ENCODE measurements at regions not wholly inside any gene's neighbourhood (a gene's known extent, or its start where the extent isn't known, plus 50 kb on each side); places are given as distances from the start of the nearest gene placed in this dataset.
"Not testable (repeated sequence)": the region's sequence is repeated elsewhere in the genome, so short reads cannot be mapped to it uniquely, and the experiment has no call there.

GRCh38 chr2:173545364-173545763 lies 190.7 kb downstream of the CDCA7 start:
- no peak for DNase-seq (ENCODE audit: low read depth)

- DNase-seq (ENCODE audit: low read depth) = no peak
Measured at GRCh38 chr2:173547499-173547898, 192.8 kb downstream of the CDCA7 start.

DNA sequence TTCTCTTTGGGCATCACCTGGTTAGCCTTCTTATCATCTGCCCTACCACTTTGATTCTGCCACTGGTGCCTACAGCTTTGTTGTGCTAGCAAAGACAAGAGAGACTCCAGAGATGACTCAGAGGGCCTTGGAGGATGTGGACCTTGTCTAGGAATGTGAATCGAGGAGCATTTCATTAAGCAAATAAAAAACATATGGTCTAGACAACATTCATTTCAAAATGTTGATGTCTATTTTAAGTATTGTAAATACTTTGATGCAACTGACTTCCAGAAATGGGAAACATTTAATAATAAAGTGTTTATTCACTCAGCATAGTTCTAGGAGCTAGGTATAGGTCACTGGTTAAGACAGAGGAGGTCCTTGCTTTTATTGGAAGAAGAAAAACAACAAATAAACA lies 195.5 kb downstream of the CDCA7 start:
- no peak for DNase-seq (ENCODE audit: low read depth)

- no peak for DNase-seq (ENCODE audit: low read depth)
Measured at GRCh38 chr2:173552531-173552930, 197.9 kb downstream of the CDCA7 start.

DNA sequence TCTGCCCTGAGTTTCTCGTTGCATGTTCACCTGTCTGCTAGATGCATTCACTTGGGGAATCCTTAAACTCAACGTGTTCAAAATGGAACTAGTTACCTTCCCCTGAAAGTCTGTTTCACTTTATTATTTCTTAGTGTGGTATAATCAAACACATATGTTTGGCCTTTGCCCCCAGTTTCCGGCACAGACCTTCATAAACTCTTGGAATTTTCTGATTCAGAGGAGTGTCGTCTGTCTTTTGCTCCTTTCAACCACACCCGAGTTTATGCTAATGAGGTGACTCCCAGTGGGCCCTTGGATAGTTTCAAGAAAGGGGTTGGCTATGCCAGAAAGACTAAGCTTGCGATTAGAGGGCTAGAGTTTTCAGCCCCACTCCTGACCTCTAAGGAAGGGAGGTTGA lies 198.9 kb downstream of the CDCA7 start:
- DNase-seq (ENCODE audit: low read depth) = no peak

GRCh38 chr2:173555833-173556232 lies 201.2 kb downstream of the CDCA7 start:
- DNase-seq (ENCODE audit: low read depth) = no peak

- DNase-seq (ENCODE audit: low read depth) = no peak
Measured at GRCh38 chr2:173556816-173557215, 202.1 kb downstream of the CDCA7 start.

DNA sequence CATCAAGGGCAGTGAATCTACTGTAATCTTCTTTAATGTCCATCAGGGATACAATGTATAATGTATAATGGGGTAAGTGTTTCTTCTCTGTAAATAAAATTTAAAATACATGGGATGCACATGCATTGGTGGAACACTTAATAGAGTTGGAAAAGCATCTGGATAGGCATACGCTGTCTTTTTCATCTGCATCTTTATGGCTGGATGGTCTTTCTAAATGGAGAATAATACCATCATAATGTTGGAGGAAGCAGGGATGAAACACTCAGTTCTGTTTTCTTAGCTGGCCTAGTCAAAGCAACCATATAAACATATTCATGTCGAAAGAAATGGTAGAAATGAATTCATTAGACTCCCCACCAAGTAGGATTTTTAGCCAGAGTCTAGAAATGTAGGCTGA lies 202.8 kb downstream of the CDCA7 start:
- DNase-seq (ENCODE audit: low read depth) = no peak

DNA sequence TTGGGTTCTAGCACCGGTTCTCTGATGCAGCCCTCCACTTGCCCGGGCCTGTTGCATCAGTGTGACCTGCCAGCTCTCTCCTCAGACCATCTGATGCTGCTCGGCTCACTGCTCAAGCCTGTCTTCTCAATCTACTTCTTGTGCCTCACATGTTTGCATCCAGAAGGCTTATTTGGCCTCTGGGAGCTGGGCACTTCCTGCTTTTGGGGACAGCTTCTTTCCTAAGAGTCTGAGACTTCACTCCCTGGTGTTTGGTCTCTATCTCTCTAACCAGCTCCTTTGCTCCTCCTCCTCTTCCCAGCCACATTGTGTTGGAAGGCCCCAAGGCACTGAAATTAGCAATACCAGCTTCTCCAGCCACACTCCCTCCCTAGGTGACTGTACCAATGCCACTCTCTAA lies 212.8 kb downstream of the CDCA7 start:
- DNase-seq (ENCODE audit: low read depth) = no peak

DNA sequence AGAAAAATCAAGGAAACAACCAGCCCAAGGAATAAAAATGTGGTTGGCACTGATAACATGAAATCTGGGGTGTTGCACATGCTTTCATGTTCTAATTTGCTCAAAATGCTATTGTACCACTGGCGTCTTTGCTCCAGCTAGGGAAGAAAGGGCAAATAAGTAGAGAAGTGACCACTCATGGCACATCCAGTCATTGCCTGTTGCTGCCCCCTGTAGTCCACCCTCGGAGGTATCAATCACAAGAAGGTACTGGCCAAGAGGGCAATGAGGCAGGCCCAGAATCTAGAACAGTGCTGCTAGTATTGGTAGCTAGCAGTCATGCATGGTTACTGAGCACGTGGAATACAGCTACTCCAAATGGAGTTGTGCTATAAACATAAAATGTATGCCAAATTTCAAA lies 213.4 kb downstream of the CDCA7 start:
- DNase-seq (ENCODE audit: low read depth) = no peak

GRCh38 chr2:173571021-173571821 lies 216.5 kb downstream of the CDCA7 start:
- DNase-seq (ENCODE audit: low read depth) = no peak

- DNase-seq (ENCODE audit: low read depth) = no peak
Measured at GRCh38 chr2:173571887-173572680, 217.4 kb downstream of the CDCA7 start.

GRCh38 chr2:173572848-173573247 lies 218.2 kb downstream of the CDCA7 start:
- no peak for DNase-seq (ENCODE audit: low read depth)

DNA sequence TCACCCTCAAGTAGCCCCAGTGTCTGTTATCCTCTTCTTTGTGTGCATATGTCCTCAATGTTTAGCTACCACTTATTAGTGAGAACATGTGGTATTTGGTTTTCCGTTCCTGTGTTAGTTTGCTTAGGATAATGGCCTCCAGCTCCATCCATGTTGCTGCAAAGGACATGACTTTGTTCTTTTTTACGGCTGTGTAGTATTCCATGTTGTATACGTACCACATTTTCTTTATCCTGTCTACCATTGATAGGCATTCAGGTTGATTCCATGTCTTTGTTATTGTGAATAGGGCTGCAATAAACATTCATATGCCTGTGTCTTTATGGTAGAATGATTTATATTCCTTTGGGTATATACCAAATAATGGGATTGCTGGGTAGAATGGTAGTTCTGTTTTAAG lies 219.1 kb downstream of the CDCA7 start:
- not testable (repeated sequence) for DNase-seq (ENCODE audit: low read depth)

- no peak for DNase-seq (ENCODE audit: low read depth)
Measured at GRCh38 chr2:173574324-173575112, 219.8 kb downstream of the CDCA7 start.

DNA sequence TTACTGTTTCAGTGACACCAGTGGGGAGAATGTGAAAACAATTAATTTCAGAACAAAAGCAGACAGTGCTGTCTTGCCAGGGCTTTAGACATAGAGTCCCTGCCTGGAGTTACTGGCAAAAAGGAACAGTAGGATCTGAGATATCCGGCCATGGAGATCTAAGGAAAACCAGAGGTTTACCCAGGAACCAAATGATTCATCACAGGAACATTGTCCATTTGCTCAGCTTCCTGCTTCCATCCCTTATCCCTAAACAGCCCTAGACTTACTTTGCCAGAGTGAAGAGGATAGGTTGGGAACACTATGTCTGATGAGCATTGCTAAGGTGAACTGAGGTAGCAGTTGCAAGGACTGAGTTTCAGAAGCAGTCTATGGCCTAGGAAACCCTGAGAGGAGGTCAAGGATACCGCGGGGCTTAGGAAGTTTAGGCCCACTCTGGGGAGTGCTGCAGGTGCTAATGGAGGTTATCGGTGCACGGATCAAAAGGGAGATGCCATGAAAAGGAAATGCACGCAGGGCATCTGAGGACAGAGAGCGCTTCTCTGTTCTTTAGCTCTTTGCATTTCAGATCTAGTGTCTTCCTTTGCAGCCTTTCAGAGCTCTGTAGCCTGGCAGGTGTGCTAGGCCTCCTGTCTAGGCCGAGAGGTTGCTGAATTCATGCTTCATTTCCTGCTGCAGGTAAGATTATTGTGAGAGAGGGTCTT lies 223.9 kb downstream of the CDCA7 start:
- no peak for DNase-seq (ENCODE audit: low read depth)

GRCh38 chr2:173580351-173580750 lies 225.7 kb downstream of the CDCA7 start:
- no peak for DNase-seq (ENCODE audit: low read depth)

GRCh38 chr2:173580956-173581355 lies 226.3 kb downstream of the CDCA7 start:
- DNase-seq (ENCODE audit: low read depth) = no peak

GRCh38 chr2:173583196-173583595 lies 228.5 kb downstream of the CDCA7 start:
- no peak for DNase-seq (ENCODE audit: low read depth)

DNA sequence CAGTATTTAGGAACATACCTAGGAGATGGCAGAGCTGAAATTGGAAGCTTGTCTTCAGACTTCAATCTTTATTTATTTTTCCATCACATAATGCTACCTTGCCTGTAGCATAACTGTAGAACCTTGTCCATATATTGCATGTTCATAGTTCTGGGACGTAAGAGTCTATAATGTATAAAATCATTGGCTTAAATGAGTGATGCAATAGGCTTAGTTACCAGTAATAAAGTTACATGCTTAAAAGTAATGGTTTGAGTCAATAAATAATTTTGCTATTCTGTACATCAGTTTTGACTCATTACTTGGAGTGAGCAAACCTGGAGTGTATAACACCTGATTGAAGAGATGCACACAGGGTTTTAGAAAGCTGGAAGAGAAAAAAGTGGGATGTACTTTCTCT lies 229.3 kb downstream of the CDCA7 start:
- no peak for DNase-seq (ENCODE audit: low read depth)

- no peak for DNase-seq (ENCODE audit: low read depth)
Measured at GRCh38 chr2:173584676-173585458, 230.2 kb downstream of the CDCA7 start.

All from stimulated activated CD8-positive, alpha-beta memory T cell treated with anti-CD3 and anti-CD28 coated beads, Interleukin-7, amount 100 ng/mL, for 24 hours (primary cell).